Ovary (tissue), 3 donors: ENCODE measurements at regions not wholly inside any gene's neighbourhood (a gene's known extent, or its start where the extent isn't known, plus 50 kb on each side); places are given as distances from the start of the nearest gene placed in this dataset.

Experiments
- CTCF ChIP-seq, 3 donors: fragments of 450-650 bp in 2 of 3; fragments of 200-600 bp in 1 of 3; IDR thresholded peaks; one replicate each; pipeline versions ENCODE4 v1.5.1 to v1.8.0; 2016 to 2022; ENCODE audit warnings: antibody characterized with exemption in 3 of 3, mild to moderate bottlenecking in 1 of 3
- EP300 ChIP-seq: sonication (generic); formaldehyde crosslinking; IDR thresholded peaks from one replicate; pipeline ENCODE4 v1.6.1; 2017; ENCODE audit warnings: antibody characterized with exemption
- POLR2A ChIP-seq: fragments of 450-650 bp; IDR thresholded peaks from one replicate; pipeline ENCODE4 v1.6.1; 2017; ENCODE audit warnings: antibody characterized with exemption, mild to moderate bottlenecking, moderate library complexity
- donor health status: DM: no; HTN: no; CAD: no.

- TF ChIP-seq POLR2A (no peak), CTCF (IDR thresholded peaks at IDR 0.05) (no peak), EP300 (no peak)
These were observed 87.2 kb upstream of the PLEKHM1 start for GRCh38 chr17:45577571-45578279.
